ENCODE measurements at regions not wholly inside any gene's neighbourhood (a gene's known extent, or its start where the extent isn't known, plus 50 kb on each side); places are given as distances from the start of the nearest gene placed in this dataset.

DNA sequence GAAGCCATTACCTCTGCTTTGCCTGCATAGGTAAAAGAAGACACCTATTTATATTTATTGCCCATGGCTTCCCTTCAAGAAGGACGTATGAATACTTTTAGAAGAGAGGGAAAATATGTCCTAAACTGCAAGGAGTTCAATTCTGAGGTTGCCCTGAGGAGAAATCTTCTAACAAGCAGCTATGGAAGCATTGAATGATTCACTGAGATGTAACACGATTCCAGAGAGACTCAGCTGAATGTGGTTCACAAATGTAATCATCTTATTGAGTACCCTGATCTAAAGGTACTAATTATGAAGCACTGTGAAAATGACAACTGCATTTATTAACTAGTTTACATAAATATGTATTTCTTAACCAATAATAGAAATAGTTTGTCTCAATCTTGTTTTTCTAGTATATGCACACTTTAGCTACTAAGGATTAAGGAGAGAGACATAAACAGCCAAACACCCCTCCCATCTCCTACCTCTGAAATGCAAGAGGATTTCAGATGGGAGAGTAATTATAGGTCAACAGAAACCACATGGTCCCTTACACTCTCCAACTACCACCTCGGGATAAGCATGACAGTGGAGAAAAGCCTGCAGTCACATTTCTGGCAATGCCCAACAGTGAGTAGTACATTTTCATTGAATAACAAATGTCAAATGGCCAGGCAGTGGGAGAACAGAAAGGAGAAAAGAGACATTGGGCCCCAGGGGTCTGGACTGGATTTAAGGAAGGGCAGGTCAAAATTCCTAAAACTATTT is 506.2 kb upstream of the IL12A start:
- H3K4me1 ChIP-seq (ENCODE audit: control insufficient read depth, low read length): no peaks in the 10 kb centered on the region
- H3K9me2 ChIP-seq (replicated peaks; ENCODE audit: control insufficient read depth, low read length): no peaks in the 10 kb centered on the region
- TF ChIP-seq EZH2phosphoT487 (IDR thresholded peaks at IDR 0.05; ENCODE audit: borderline replicate concordance, low read length) (no peak), CTCF (IDR thresholded peaks at IDR 0.05; ENCODE audit: low read depth, low read length, poor library complexity, severe bottlenecking) (no peak)
- no peaks in the 10 kb centered on the region for H4K20me1 ChIP-seq (ENCODE audit: control insufficient read depth, insufficient read depth, low read depth, low read length)
- no peaks in the 10 kb centered on the region for H3K36me3 ChIP-seq (ENCODE audit: control insufficient read depth, low read length)
- no peak overlapping the region for H3K4me2 ChIP-seq (ENCODE audit: low read length)
- H3K27ac ChIP-seq (ENCODE audit: low read depth, low read length): no peak overlapping the region
- H3K27me3 ChIP-seq (ENCODE audit: control insufficient read depth, low read length): no peaks in the 10 kb centered on the region
- no peaks in the 10 kb centered on the region for H3F3A ChIP-seq (ENCODE audit: control insufficient read depth, insufficient read depth)
- no peaks in the 10 kb centered on the region for H3K9me3 ChIP-seq (ENCODE audit: control insufficient read depth, insufficient read depth, low read length)
- H3K4me3 ChIP-seq (ENCODE audit: low read length): no peak overlapping the region
- H3K79me2 ChIP-seq (ENCODE audit: control insufficient read depth, low read length): no peaks in the 10 kb centered on the region

DNA sequence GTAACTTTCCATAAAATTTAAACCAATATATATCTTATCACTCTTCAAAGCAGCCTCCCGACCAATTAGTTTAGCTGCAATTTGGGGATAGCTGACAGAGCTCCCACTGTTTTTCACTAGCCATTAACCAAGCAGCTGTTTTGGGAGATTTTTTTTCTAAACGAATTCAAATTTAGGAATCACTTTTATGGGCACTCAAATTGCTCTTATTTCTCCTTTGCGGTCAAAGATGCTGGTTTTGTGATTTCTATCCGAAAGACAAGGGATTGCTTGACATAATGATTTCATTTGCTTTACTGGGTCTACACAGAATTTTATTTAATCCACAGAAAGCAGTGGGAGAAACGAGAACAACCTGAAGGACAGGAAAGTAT is 505.7 kb upstream of the IL12A start:
- H3K4me2 ChIP-seq (ENCODE audit: low read length): no peak overlapping the region
- H4K20me1 ChIP-seq (ENCODE audit: control insufficient read depth, insufficient read depth, low read depth, low read length): no peaks in the 10 kb centered on the region
- no peaks in the 10 kb centered on the region for H3K9me2 ChIP-seq (replicated peaks; ENCODE audit: control insufficient read depth, low read length)
- no peaks in the 10 kb centered on the region for H3K27me3 ChIP-seq (ENCODE audit: control insufficient read depth, low read length)
- no peaks in the 10 kb centered on the region for H3K79me2 ChIP-seq (ENCODE audit: control insufficient read depth, low read length)
- no peaks in the 10 kb centered on the region for H3K4me1 ChIP-seq (ENCODE audit: control insufficient read depth, low read length)
- no peak overlapping the region for H3K27ac ChIP-seq (ENCODE audit: low read depth, low read length)
- no peaks in the 10 kb centered on the region for H3F3A ChIP-seq (ENCODE audit: control insufficient read depth, insufficient read depth)
- no peaks in the 10 kb centered on the region for H3K9me3 ChIP-seq (ENCODE audit: control insufficient read depth, insufficient read depth, low read length)
- no peak for TF ChIP-seq EZH2phosphoT487 (IDR thresholded peaks at IDR 0.05; ENCODE audit: borderline replicate concordance, low read length)
- TF ChIP-seq CTCF (IDR thresholded peaks at IDR 0.05; ENCODE audit: low read depth, low read length, poor library complexity, severe bottlenecking): no peak
- H3K36me3 ChIP-seq (ENCODE audit: control insufficient read depth, low read length): no peaks in the 10 kb centered on the region
- H3K4me3 ChIP-seq (ENCODE audit: low read length): no peak overlapping the region

DNA sequence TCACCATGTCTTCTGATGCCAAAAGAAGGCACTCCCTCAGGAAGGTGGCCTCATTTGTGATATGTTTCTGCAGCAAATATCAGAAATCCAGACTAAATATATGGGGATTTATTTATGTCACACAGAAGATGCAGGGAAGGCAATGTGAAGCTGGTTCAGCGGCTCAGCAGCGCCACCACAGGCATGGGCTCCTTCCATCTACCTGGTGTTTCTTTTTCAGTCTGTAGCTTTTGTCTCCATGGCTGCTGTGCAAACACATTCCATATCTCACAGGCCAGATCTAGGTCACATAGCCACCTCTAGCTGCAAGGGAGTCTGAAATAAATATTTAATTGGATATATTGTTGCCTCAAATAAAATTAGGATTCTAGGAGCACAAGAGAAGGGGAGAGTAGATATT is 502.1 kb upstream of the IL12A start:
- Histone ChIP-seq H3K27me3 (ENCODE audit: control insufficient read depth, low read length) (no peaks in the 10 kb centered on the region), H3K9me2 (replicated peaks; ENCODE audit: control insufficient read depth, low read length) (no peaks in the 10 kb centered on the region), H3K4me3 (ENCODE audit: low read length) (no peak overlapping the region), H4K20me1 (ENCODE audit: control insufficient read depth, insufficient read depth, low read depth, low read length) (no peaks in the 10 kb centered on the region), H3K9me3 (ENCODE audit: control insufficient read depth, insufficient read depth, low read length) (no peaks in the 10 kb centered on the region), H3K4me1 (ENCODE audit: control insufficient read depth, low read length) (no peaks in the 10 kb centered on the region), H3K79me2 (ENCODE audit: control insufficient read depth, low read length) (no peaks in the 10 kb centered on the region), H3F3A (ENCODE audit: control insufficient read depth, insufficient read depth) (no peaks in the 10 kb centered on the region), H3K27ac (ENCODE audit: low read depth, low read length) (no peak overlapping the region), H3K4me2 (ENCODE audit: low read length) (no peak overlapping the region), H3K36me3 (ENCODE audit: control insufficient read depth, low read length) (no peaks in the 10 kb centered on the region)
- TF ChIP-seq CTCF (IDR thresholded peaks at IDR 0.05; ENCODE audit: low read depth, low read length, poor library complexity, severe bottlenecking): peak; percentile 45
- TF ChIP-seq EZH2phosphoT487 (IDR thresholded peaks at IDR 0.05; ENCODE audit: borderline replicate concordance, low read length): no peak

Measured in DOHH2 (cell line).